GM23338 (cell line): ENCODE measurements at regions not wholly inside any gene's neighbourhood (a gene's known extent, or its start where the extent isn't known, plus 50 kb on each side); places are given as distances from the start of the nearest gene placed in this dataset.

Source experiments
- ATAC-seq: fragments of 200-7000 bp; cut with Tn5 transposase; 3 replicates; pipeline ENCODE4 v1.9.1; 2020
- DNase-seq: peaks from one replicate; pipeline ENCODE4 v3.0.0-alpha.2; 2015; ENCODE audit warnings: low spot score
- H2AFZ ChIP-seq: fragments of 200-600 bp; sonication (generic); 2 replicates; pipeline ENCODE4 v1.8.0; 2016; ENCODE audit warnings: antibody characterized with exemption, mild to moderate bottlenecking, moderate library complexity
- H3F3A ChIP-seq: fragments of 200-600 bp; sonication (generic); replicated peaks from 2 replicates; pipeline ENCODE4 v1.8.0; 2017; ENCODE audit warnings: antibody characterized with exemption, mixed run types, low read depth
- H3K27ac ChIP-seq: fragments of 200-600 bp; sonication (generic); 2 replicates; pipeline ENCODE4 v1.6.1; 2016; ENCODE audit warnings: low read depth
- H3K27me3 ChIP-seq: fragments of 200-600 bp; sonication (generic); 2 replicates; pipeline ENCODE4 v1.8.0; 2016; ENCODE audit warnings: mild to moderate bottlenecking, mixed run types, moderate library complexity; ENCODE audit not compliant: insufficient read depth
- H3K36me3 ChIP-seq: fragments of 200-600 bp; sonication (generic); 2 replicates; pipeline ENCODE4 v1.8.0; 2016; ENCODE audit warnings: mild to moderate bottlenecking; ENCODE audit not compliant: insufficient read depth
- H3K4me1 ChIP-seq: fragments of 200-600 bp; sonication (generic); 2 replicates; pipeline ENCODE4 v1.8.0; 2016; ENCODE audit warnings: mild to moderate bottlenecking, moderate library complexity; ENCODE audit not compliant: insufficient read depth
- H3K4me2 ChIP-seq: fragments of 200-600 bp; sonication (generic); 2 replicates; pipeline ENCODE4 v1.7.1; 2017; ENCODE audit warnings: mixed run types
- H3K4me3 ChIP-seq: fragments of 200-600 bp; sonication (generic); 2 replicates; pipeline ENCODE4 v1.6.1; 2016; ENCODE audit warnings: mixed run types
- H3K79me2 ChIP-seq: fragments of 200-600 bp; sonication (generic); replicated peaks from 2 replicates; pipeline ENCODE4 v1.8.0; 2017; ENCODE audit warnings: mild to moderate bottlenecking; ENCODE audit not compliant: insufficient read depth
- H3K9me2 ChIP-seq: fragments of 200-600 bp; sonication (generic); 2 replicates; pipeline ENCODE4 v1.8.0; 2017; ENCODE audit not compliant: insufficient read depth
- H4K20me1 ChIP-seq: fragments of 200-600 bp; sonication (generic); replicated peaks from 2 replicates; pipeline ENCODE4 v1.8.0; 2017; ENCODE audit warnings: mild to moderate bottlenecking; ENCODE audit not compliant: insufficient read depth
- H3K27ac Mint-ChIP-seq: 2 replicates; pipeline ENCODE4 v1.8.0; 2020; ENCODE audit warnings: inconsistent platforms, mild to moderate bottlenecking, moderate library complexity, mixed read lengths
- H3K27me3 Mint-ChIP-seq: 3 replicates; pipeline ENCODE4 v1.8.0; 2022; ENCODE audit warnings: low read depth, mild to moderate bottlenecking, moderate library complexity, mixed read lengths, inconsistent platforms; ENCODE audit not compliant: insufficient read depth, poor library complexity
- H3K36me3 Mint-ChIP-seq: 3 replicates; pipeline ENCODE4 v1.8.0; 2021; ENCODE audit warnings: low read depth, mild to moderate bottlenecking, inconsistent platforms, moderate library complexity, mixed read lengths
- H3K4me1 Mint-ChIP-seq: 3 replicates; pipeline ENCODE4 v1.8.0; 2020; ENCODE audit warnings: mild to moderate bottlenecking, inconsistent platforms, mixed read lengths
- H3K4me3 Mint-ChIP-seq: 3 replicates; pipeline ENCODE4 v1.8.0; 2021; ENCODE audit warnings: moderate library complexity, mild to moderate bottlenecking, inconsistent platforms, mixed read lengths
- H3K9me3 Mint-ChIP-seq: 3 replicates; pipeline ENCODE4 v1.8.0; 2020; ENCODE audit warnings: moderate library complexity, mild to moderate bottlenecking, inconsistent platforms, mixed read lengths
- CREB1 ChIP-seq: fragments of 250-450 bp; sonication (Bioruptor Pico); IDR thresholded peaks from 2 replicates; pipeline ENCODE4 v1.5.0; 2020; ENCODE audit warnings: low read depth, mild to moderate bottlenecking, moderate library complexity
- CTCF ChIP-seq, 2 experiments: fragments of 200-600 bp in 1 of 2; sonication (generic) in 1 of 2; conservative IDR thresholded peaks; 2 replicates each; pipeline versions ENCODE4 v1.5.1 to v1.6.1; 2016 to 2017; ENCODE audit warnings: antibody characterized with exemption in 2 of 2, low read depth in 2 of 2, mild to moderate bottlenecking in 2 of 2, moderate library complexity in 1 of 2
- ETS1 ChIP-seq: IDR thresholded peaks from 2 replicates; pipeline ENCODE4 v1.6.1; 2016; ENCODE audit warnings: antibody characterized with exemption
- EZH2 ChIP-seq: fragments of 200-600 bp; sonication (generic); IDR thresholded peaks from one replicate; pipeline ENCODE4 v1.8.0; 2017; ENCODE audit warnings: antibody characterized with exemption, mild to moderate bottlenecking, low read depth; ENCODE audit not compliant: unreplicated experiment
- EZH2phosphoT487 ChIP-seq: fragments of 200-600 bp; sonication (generic); IDR thresholded peaks from one replicate; pipeline ENCODE4 v1.8.1; 2018; ENCODE audit warnings: antibody characterized with exemption; ENCODE audit not compliant: unreplicated experiment
- JUNB ChIP-seq: IDR thresholded peaks from one replicate; pipeline ENCODE4 v1.6.1; 2016; ENCODE audit warnings: antibody characterized with exemption; ENCODE audit not compliant: unreplicated experiment
- NANOG ChIP-seq: IDR thresholded peaks from 2 replicates; pipeline ENCODE4 v1.6.1; 2016; ENCODE audit warnings: antibody characterized with exemption, borderline replicate concordance
- POLR2AphosphoS5 ChIP-seq: IDR thresholded peaks from 2 replicates; pipeline ENCODE4 v1.6.1; 2016; ENCODE audit warnings: antibody characterized with exemption, low read depth
- REST ChIP-seq: IDR thresholded peaks from one replicate; pipeline ENCODE4 v1.6.1; 2018; ENCODE audit warnings: antibody characterized with exemption; ENCODE audit not compliant: unreplicated experiment
- STAT1 ChIP-seq: IDR thresholded peaks from one replicate; pipeline ENCODE4 v1.6.1; 2016; ENCODE audit warnings: antibody characterized with exemption; ENCODE audit not compliant: unreplicated experiment
- ZNF114 ChIP-seq: fragments of 250-450 bp; sonication (Bioruptor Pico); IDR thresholded peaks from 2 replicates; pipeline ENCODE4 v1.5.0; 2020; ENCODE audit warnings: mild to moderate bottlenecking, moderate library complexity
- ZNF331 ChIP-seq: fragments of 250-450 bp; sonication (Bioruptor Pico); IDR thresholded peaks from 2 replicates; pipeline ENCODE4 v1.5.0; 2020; ENCODE audit warnings: low read depth, mild to moderate bottlenecking, moderate library complexity
- ZNF462 ChIP-seq: fragments of 250-450 bp; sonication (Bioruptor Pico); IDR thresholded peaks from 2 replicates; pipeline ENCODE4 v1.5.0; 2020; ENCODE audit warnings: mild to moderate bottlenecking, moderate library complexity

GRCh38 chr3:137180220-137180619, 222.4 kb downstream of the IL20RB start:
- no peaks in the 10 kb centered on the region for H3K27me3 Mint-ChIP-seq
- Histone ChIP-seq H3K27ac (no peak overlapping the region), H4K20me1 (no peaks in the 10 kb centered on the region), H3K4me3 (no peak overlapping the region), H3K4me1 (no peaks in the 10 kb centered on the region), H3F3A (no peaks in the 10 kb centered on the region), H3K27me3 (no peaks in the 10 kb centered on the region), H3K36me3 (no peaks in the 10 kb centered on the region), H2AFZ (no peak overlapping the region), H3K9me2 (no peaks in the 10 kb centered on the region; the same call in 1 of the 2 replicates), H3K4me2 (no peak overlapping the region), H3K79me2 (no peaks in the 10 kb centered on the region)
- ATAC-seq = no peak
- H3K9me3 Mint-ChIP-seq = peaks cover 19% of the 10 kb centered on the region
- no peak for TF ChIP-seq ZNF331 (CRISPR knock-in tag)
- TF ChIP-seq ZNF114 = no peak
- no peak for TF ChIP-seq CREB1 (CRISPR knock-in tag)
- no peak for TF ChIP-seq CTCF (conservative IDR thresholded peaks at IDR 0.05; ENCODE audit: low read depth in 2 of 2)
- TF ChIP-seq EZH2phosphoT487 = no peak
- no peak for TF ChIP-seq NANOG
- no peak for TF ChIP-seq STAT1
- no peak for TF ChIP-seq POLR2AphosphoS5
- no peak for TF ChIP-seq REST
- no peak for TF ChIP-seq EZH2
- no peak for TF ChIP-seq JUNB
- TF ChIP-seq ZNF462 (CRISPR knock-in tag) = no peak
- no peak for TF ChIP-seq ETS1
- DNase-seq = no peak
- no peaks in the 10 kb centered on the region for H3K4me1 Mint-ChIP-seq
- no peak overlapping the region for H3K27ac Mint-ChIP-seq
- no peak overlapping the region for H3K4me3 Mint-ChIP-seq
- H3K36me3 Mint-ChIP-seq = peaks cover 3% of the 10 kb centered on the region; the same call in 2 of the 3 replicates
